GM12875 (cell line): ENCODE measurements at regions not wholly inside any gene's neighbourhood (a gene's known extent, or its start where the extent isn't known, plus 50 kb on each side); places are given as distances from the start of the nearest gene placed in this dataset.

ENCODE experiments used
- H3K4me3 ChIP-seq: one replicate; pipeline ENCODE4 v1.5.1; 2011; ENCODE audit warnings: low read depth, low read length, control low read depth
- TF ChIP-seq, protein P1 (sequence below): IDR thresholded peaks from 2 replicates; pipeline ENCODE4 v1.5.1; 2011; ENCODE audit warnings: low read depth, mild to moderate bottlenecking, control low read depth, inconsistent platforms, low read length, moderate library complexity, borderline replicate concordance; ENCODE audit not compliant: insufficient read depth

GRCh38 chr15:62854420-62855084 lies 188.0 kb upstream of the TPM1 start:
- TF ChIP-seq, protein P1, sequence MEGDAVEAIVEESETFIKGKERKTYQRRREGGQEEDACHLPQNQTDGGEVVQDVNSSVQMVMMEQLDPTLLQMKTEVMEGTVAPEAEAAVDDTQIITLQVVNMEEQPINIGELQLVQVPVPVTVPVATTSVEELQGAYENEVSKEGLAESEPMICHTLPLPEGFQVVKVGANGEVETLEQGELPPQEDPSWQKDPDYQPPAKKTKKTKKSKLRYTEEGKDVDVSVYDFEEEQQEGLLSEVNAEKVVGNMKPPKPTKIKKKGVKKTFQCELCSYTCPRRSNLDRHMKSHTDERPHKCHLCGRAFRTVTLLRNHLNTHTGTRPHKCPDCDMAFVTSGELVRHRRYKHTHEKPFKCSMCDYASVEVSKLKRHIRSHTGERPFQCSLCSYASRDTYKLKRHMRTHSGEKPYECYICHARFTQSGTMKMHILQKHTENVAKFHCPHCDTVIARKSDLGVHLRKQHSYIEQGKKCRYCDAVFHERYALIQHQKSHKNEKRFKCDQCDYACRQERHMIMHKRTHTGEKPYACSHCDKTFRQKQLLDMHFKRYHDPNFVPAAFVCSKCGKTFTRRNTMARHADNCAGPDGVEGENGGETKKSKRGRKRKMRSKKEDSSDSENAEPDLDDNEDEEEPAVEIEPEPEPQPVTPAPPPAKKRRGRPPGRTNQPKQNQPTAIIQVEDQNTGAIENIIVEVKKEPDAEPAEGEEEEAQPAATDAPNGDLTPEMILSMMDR = no peak
- no peak overlapping the region for H3K4me3 ChIP-seq

DNA sequence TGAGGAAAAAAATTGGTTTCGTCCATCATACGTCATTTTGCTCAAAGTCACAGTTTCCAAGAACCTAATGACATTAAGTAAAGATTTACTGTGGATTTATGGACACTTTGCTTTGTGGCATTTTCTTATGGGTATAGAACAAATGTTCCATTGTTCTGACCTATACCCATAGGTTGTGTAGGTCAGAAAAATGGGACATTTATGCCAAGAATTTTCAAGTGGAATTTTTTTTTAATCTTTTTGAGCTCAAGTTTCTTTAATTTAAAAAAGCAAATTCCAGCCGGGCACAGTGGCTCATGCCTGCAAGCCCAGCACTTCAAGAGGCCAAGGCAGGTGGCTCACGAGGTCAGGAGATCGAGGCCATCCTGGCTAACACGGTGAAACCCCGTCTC lies 187.5 kb upstream of the TPM1 start:
- no peak overlapping the region for H3K4me3 ChIP-seq
- TF ChIP-seq, protein P1 = no peak

DNA sequence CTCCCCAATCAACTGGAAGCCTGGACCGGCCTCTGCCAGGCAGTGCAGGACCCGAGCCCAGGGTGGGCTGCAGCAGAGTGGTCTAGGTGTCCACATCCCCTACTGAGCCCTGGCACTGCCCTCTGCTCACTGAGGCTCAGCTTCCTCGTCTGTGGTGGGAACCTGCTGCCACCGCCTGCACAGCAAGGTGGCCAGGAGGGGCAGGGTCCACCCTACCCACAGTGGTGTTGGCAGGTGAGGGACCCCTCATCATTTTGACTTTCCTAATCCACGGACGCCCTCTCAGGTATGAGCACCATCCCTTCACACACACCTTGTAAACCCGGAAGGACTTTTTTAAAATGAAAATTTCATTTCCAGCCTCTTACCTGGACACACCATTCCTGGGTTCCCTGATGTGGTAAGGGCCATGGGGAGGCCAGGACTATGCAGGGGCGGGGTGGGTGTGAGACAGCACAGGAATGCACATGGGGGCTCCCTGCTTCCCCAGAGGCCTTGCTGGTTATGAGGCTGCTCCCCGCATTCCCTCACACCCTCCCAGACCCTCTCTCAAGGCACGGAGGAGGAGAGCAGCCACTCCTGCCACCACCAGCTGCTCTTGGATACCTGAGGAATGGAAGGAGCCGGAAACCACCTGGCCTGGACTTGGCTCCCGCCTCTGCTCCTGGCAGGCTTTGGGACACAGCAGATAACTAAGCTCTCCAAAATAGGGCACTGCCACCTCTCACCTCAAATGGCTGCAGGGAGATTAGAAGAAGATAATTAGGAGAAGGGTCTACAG lies 185.9 kb upstream of the TPM1 start:
- TF ChIP-seq, protein P1 = no peak
- H3K4me3 ChIP-seq = no peak overlapping the region

DNA sequence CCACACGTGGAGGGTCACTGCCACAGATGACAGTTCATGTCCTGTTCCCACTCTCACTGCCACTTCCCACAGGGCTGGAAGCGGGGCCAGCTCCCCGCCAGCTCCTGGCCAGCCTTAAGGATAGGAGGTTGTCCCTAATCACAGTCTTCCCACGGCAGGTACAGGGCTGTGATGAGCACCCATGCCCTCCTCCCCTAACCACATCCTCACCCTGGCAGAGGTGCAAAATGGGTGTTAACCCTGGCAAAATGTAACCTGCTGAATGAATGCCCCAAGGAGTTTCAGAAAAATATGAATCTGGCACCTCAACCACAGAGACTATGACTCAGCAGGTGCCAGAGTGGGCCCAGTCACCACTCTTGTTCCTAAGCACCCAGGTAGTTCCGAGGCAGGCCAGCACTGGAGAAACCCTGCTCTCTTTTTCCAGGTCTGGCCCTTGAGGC lies 185.1 kb upstream of the TPM1 start:
- TF ChIP-seq, protein P1 = no peak

GRCh38 chr15:62858343-62858742 lies 184.2 kb upstream of the TPM1 start:
- H3K4me3 ChIP-seq = no peak overlapping the region
- TF ChIP-seq, protein P1 = no peak

More for the DNA sequence above, 185.1 kb upstream of the TPM1 start:
- no peak overlapping the region for H3K4me3 ChIP-seq

DNA sequence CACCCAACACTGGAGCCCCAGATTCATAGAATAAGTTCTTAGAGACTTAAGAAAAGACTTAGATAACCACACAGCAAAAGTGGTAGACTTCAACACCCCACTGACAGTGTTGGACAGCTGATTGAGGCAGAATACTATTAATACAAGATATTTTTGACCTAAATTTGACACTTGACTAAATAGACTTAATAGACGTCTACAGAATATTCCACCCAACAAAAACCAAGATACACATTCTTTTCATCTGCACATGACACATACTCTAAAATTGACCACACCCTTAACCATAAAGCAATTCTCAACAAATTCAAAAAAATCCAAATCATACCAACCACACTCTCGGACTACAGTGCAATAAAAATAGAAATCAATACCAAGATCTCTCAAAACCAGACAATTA lies 179.8 kb upstream of the TPM1 start:
- H3K4me3 ChIP-seq = no peak overlapping the region
- TF ChIP-seq, protein P1 = no peak

DNA sequence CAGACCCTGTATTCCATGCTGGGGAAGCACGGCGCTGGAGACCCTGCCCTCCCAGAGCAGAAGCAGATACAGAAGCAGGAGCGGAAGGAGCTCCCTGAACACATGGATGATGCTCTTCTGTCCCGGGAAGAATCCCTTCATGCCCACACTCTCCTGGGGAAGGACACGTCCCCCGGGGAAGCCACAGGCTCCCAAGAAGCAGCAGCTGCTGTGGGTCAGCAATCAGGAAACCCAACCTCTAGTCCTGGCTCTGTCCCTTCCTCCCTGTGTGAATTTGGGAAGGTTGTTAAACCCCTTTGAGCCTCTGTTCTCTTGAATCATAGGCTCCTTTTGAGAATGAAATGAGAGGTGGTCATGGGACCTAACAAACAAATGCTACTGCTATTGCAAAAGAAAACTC lies 176.2 kb upstream of the TPM1 start:
- TF ChIP-seq, protein P1 = no peak
- H3K4me3 ChIP-seq = no peak overlapping the region
